ENCODE measurements at regions not wholly inside any gene's neighbourhood (a gene's known extent, or its start where the extent isn't known, plus 50 kb on each side); places are given as distances from the start of the nearest gene placed in this dataset.

DNA sequence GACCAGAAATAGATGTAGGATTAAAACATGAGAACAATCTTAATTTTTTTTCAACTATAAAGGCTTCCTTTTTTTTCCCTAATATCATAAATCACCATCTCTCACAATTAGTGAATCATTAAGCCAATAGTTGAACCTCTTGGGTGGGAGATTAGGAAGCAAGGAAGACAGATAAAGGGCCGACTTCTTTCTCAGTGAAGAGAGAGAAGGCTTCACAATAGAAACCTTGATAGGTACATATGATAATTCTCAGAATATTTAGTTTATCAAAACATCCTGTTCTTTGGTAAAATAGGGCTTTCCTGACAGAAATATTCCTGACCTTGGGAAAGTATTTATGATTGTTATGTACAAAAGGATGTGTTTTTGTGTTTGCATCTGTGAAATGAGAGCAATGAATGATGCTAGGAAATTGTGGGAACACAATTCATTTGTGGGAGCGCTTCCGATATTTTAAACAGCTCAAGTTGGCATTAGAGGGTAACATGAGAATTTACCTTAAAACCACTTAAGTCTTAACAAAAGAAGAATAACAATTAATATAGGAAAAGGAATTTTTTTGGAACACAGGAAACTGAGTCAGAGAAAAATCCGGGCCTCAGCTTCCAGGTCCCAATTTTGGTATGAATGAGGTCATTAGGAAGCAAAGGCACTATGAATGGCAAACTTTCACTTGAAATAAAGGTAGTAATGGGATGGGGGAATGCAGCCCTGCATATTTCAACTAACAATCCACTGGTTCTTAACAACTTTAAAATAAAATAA, 263.2 kb upstream of the TGFBR2 start:
- no peak for DNase-seq (ENCODE audit: low spot score in 2 of 2, unreplicated experiment in 2 of 2)
- peaks cover 1% of the 10 kb centered on the region for H3K9me3 Mint-ChIP-seq
- TF ChIP-seq, protein P1, sequence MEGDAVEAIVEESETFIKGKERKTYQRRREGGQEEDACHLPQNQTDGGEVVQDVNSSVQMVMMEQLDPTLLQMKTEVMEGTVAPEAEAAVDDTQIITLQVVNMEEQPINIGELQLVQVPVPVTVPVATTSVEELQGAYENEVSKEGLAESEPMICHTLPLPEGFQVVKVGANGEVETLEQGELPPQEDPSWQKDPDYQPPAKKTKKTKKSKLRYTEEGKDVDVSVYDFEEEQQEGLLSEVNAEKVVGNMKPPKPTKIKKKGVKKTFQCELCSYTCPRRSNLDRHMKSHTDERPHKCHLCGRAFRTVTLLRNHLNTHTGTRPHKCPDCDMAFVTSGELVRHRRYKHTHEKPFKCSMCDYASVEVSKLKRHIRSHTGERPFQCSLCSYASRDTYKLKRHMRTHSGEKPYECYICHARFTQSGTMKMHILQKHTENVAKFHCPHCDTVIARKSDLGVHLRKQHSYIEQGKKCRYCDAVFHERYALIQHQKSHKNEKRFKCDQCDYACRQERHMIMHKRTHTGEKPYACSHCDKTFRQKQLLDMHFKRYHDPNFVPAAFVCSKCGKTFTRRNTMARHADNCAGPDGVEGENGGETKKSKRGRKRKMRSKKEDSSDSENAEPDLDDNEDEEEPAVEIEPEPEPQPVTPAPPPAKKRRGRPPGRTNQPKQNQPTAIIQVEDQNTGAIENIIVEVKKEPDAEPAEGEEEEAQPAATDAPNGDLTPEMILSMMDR (IDR thresholded peaks at IDR 0.05; ENCODE audit: unreplicated experiment) = no peak
- H3K36me3 Mint-ChIP-seq = no peaks in the 10 kb centered on the region
- no peaks in the 10 kb centered on the region for H3K27me3 Mint-ChIP-seq (ENCODE audit: low read depth)
- H3K27ac Mint-ChIP-seq = no peak overlapping the region
- no peak overlapping the region for H3K4me3 Mint-ChIP-seq
- H3K4me1 Mint-ChIP-seq = peaks cover 19% of the 10 kb centered on the region

DNA sequence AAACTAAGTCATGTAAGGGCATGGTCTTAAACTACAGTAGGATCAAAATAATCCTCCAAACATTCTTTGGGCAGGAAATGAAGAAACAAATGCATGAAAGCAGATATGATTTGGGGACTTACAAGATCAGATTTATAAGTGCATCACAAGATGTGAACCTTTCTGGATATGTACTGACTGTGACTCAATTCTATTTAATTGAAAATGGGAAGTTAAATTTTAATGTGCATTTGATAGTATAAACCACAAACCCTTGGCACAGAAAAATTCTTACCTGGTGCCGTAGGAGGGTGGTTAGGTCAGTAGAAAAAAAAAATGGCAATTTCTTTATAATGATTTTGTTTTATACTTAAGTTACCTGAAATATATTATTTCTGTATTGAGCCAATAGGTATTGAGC, 262.5 kb upstream of the TGFBR2 start:
- TF ChIP-seq, protein P1 (IDR thresholded peaks at IDR 0.05; ENCODE audit: unreplicated experiment) = no peak
- DNase-seq (ENCODE audit: low spot score in 2 of 2, unreplicated experiment in 2 of 2) = no peak
- no peak overlapping the region for H3K4me3 Mint-ChIP-seq
- no peak overlapping the region for H3K27ac Mint-ChIP-seq
- H3K27me3 Mint-ChIP-seq (ENCODE audit: low read depth) = no peaks in the 10 kb centered on the region
- H3K36me3 Mint-ChIP-seq = no peaks in the 10 kb centered on the region
- H3K4me1 Mint-ChIP-seq = peaks cover 20% of the 10 kb centered on the region
- no peaks in the 10 kb centered on the region for H3K9me3 Mint-ChIP-seq

DNA sequence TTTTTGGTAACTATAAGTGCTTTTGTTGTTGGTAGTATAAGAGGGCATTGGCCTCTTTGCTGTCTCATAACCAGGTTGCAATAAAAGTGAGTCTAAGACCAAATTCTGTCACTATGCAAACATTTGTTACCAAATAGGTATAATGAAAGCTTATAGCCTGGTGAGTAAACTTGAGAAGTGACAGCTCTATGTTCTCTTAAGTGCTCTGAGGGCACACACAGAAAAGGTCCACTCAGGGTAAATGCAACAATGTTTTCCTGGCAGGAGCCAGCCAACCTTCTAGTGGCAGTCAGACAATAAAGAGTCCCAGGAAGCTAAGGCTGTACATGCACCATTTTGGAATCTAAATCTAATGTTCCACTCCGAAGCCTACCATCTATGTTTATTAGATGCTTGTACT, 262.1 kb upstream of the TGFBR2 start:
- H3K36me3 Mint-ChIP-seq = no peaks in the 10 kb centered on the region
- no peak overlapping the region for H3K27ac Mint-ChIP-seq
- no peaks in the 10 kb centered on the region for H3K9me3 Mint-ChIP-seq
- H3K4me1 Mint-ChIP-seq = peaks cover 21% of the 10 kb centered on the region
- no peak for DNase-seq (ENCODE audit: low spot score in 2 of 2, unreplicated experiment in 2 of 2)
- H3K27me3 Mint-ChIP-seq (ENCODE audit: low read depth) = no peaks in the 10 kb centered on the region
- H3K4me3 Mint-ChIP-seq = no peak overlapping the region
- TF ChIP-seq, protein P1 (IDR thresholded peaks at IDR 0.05; ENCODE audit: unreplicated experiment) = no peak

DNA sequence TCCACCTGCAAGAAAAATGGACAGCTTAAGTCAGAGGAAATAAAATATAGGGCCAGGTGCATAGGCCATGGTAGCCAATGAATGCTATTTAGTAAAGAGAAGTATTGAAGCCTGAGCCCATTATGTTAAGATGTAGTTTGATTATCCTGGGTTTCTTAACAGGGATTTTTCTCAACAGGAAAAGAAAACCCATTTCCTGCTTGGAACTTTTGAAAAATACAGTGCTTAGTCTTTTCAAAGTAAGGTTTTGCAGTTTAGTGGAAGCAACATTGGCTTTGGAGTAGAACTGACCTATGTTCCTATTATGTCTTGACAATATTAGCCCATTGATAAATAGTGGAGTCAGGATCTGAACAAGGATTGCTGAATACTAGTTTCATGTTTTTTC, 259.5 kb upstream of the TGFBR2 start:
- TF ChIP-seq, protein P1 (IDR thresholded peaks at IDR 0.05; ENCODE audit: unreplicated experiment) = no peak
- H3K4me3 Mint-ChIP-seq = no peak overlapping the region
- H3K9me3 Mint-ChIP-seq = no peaks in the 10 kb centered on the region
- no peak for DNase-seq (ENCODE audit: low spot score in 2 of 2, unreplicated experiment in 2 of 2)
- no peak overlapping the region for H3K27ac Mint-ChIP-seq
- H3K4me1 Mint-ChIP-seq = peaks cover 27% of the 10 kb centered on the region
- no peaks in the 10 kb centered on the region for H3K36me3 Mint-ChIP-seq
- no peaks in the 10 kb centered on the region for H3K27me3 Mint-ChIP-seq (ENCODE audit: low read depth)

DNA sequence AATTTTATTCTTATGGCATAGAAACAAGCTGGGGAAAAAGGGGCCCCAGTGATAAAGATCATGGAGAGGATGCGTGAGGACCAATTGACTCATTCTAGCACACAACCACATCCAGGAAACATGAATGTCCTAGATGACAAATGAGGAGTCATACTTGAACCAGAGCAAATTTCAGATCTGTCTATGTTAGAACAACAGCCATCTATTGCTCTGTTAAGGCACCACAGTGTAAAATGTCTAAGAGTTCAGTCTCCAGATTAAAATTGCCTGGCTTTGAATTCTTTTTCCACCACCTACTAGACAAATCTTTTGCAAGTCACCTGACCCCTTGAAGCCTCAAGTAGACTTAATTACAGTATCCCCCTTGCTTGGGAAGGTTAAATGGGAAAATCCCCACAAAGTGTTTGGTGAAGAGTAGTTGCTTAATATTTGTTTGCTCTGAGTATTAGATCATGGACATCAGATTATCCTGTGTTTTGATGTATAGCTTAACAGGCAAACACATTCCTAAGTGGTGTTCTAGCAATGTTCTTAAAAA, 258.7 kb upstream of the TGFBR2 start:
- Mint-ChIP-seq H3K4me1 (peaks cover 22% of the 10 kb centered on the region), H3K4me3 (no peak overlapping the region), H3K9me3 (no peaks in the 10 kb centered on the region), H3K36me3 (no peaks in the 10 kb centered on the region), H3K27me3 (ENCODE audit: low read depth) (no peaks in the 10 kb centered on the region), H3K27ac (no peak overlapping the region)
- TF ChIP-seq, protein P1 (IDR thresholded peaks at IDR 0.05; ENCODE audit: unreplicated experiment) = no peak
- no peak for DNase-seq (ENCODE audit: low spot score in 2 of 2, unreplicated experiment in 2 of 2)
